ENCODE measurements at regions not wholly inside any gene's neighbourhood (a gene's known extent, or its start where the extent isn't known, plus 50 kb on each side); places are given as distances from the start of the nearest gene placed in this dataset.

DNA sequence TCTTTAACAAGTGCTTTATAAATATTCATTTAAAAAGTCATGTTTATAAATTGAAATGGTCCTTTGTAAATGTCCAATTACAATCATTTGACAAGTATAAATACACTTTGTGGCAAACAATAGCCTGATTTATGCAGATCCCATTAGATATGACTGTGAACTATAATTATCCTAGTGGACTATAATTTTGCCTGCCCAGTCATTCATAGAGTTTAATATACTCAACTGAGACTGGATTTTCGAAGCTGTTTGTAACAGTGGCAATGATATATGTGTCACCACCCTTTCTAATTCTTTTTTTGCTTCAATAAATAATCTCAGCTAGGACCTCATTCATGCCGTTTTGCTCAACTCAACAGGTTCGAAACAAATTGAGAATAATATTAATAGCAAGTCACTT lies 732.0 kb downstream of the PCDH18 start:
- TF ChIP-seq POLR2A (IDR thresholded peaks at IDR 0.05) = no peak
- TF ChIP-seq, protein P1, sequence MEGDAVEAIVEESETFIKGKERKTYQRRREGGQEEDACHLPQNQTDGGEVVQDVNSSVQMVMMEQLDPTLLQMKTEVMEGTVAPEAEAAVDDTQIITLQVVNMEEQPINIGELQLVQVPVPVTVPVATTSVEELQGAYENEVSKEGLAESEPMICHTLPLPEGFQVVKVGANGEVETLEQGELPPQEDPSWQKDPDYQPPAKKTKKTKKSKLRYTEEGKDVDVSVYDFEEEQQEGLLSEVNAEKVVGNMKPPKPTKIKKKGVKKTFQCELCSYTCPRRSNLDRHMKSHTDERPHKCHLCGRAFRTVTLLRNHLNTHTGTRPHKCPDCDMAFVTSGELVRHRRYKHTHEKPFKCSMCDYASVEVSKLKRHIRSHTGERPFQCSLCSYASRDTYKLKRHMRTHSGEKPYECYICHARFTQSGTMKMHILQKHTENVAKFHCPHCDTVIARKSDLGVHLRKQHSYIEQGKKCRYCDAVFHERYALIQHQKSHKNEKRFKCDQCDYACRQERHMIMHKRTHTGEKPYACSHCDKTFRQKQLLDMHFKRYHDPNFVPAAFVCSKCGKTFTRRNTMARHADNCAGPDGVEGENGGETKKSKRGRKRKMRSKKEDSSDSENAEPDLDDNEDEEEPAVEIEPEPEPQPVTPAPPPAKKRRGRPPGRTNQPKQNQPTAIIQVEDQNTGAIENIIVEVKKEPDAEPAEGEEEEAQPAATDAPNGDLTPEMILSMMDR (IDR thresholded peaks at IDR 0.05) = no peak
- TF ChIP-seq POLR2AphosphoS5 (IDR thresholded peaks at IDR 0.05) = no peak
- no peak for TF ChIP-seq EP300 (IDR thresholded peaks at IDR 0.05)
